Type B pancreatic cell (in vitro differentiated cells): ENCODE measurements at regions not wholly inside any gene's neighbourhood (a gene's known extent, or its start where the extent isn't known, plus 50 kb on each side); places are given as distances from the start of the nearest gene placed in this dataset.

Experiments
- DNase-seq: peaks from one replicate; pipeline ENCODE4 v3.0.0; 2021; ENCODE audit warnings: mixed read lengths; ENCODE audit not compliant: unreplicated experiment; ENCODE audit errors: extremely low spot score
- H3K27ac Mint-ChIP-seq: 2 replicates; pipeline ENCODE4 v1.8.0; 2021; ENCODE audit warnings: mild to moderate bottlenecking, mixed read lengths
- H3K27me3 Mint-ChIP-seq: 2 replicates; pipeline ENCODE4 v1.8.0; 2021; ENCODE audit warnings: mixed read lengths
- H3K36me3 Mint-ChIP-seq: 2 replicates; pipeline ENCODE4 v1.8.0; 2021; ENCODE audit warnings: mixed read lengths
- H3K4me1 Mint-ChIP-seq: one replicate; pipeline ENCODE4 v1.8.0; 2021; ENCODE audit warnings: mixed read lengths; ENCODE audit not compliant: unreplicated experiment
- H3K4me3 Mint-ChIP-seq: 2 replicates; pipeline ENCODE4 v1.8.0; 2021; ENCODE audit warnings: mild to moderate bottlenecking, mixed read lengths
- H3K9me3 Mint-ChIP-seq: 2 replicates; pipeline ENCODE4 v1.8.0; 2021; ENCODE audit warnings: mixed read lengths
- CTCF ChIP-seq: fragments of 200-600 bp; sonication (generic); conservative IDR thresholded peaks from 2 replicates; pipeline ENCODE4 v1.5.0; 2021; ENCODE audit warnings: antibody characterized with exemption, mild to moderate bottlenecking

GRCh38 chr2:12819721-12820120, 103.0 kb downstream of the TRIB2 start:
- no peak for TF ChIP-seq CTCF
- H3K27me3 Mint-ChIP-seq, result no peaks in the 10 kb centered on the region
- DNase-seq, result no peak
- H3K4me1 Mint-ChIP-seq, result peaks cover 11% of the 10 kb centered on the region
- H3K4me3 Mint-ChIP-seq, result no peak overlapping the region
- no peak overlapping the region for H3K27ac Mint-ChIP-seq
- H3K9me3 Mint-ChIP-seq, result no peaks in the 10 kb centered on the region
- no peaks in the 10 kb centered on the region for H3K36me3 Mint-ChIP-seq

DNA sequence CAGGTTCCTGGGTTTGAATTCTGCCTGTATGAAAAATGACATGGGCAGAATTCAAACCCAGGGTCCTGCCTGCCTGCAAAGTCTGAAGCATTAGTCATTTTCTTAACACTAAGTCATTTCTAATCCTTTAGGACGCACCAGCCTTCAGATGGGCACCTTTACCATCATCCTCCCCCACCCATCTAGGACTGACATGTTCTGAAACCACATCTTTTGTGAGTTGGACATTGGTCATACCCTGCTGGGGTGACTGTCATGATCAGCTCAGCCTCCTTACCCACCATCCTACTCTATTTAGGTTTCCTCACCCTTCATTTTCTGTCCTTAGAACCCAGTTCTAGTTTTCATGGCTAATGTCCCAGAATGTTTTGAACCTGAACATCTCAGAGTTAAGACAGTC, 104.9 kb downstream of the TRIB2 start:
- TF ChIP-seq CTCF, result no peak
- DNase-seq, result no peak
- Mint-ChIP-seq H3K27me3 (no peaks in the 10 kb centered on the region), H3K4me3 (no peak overlapping the region), H3K4me1 (peaks cover 13% of the 10 kb centered on the region), H3K27ac (no peak overlapping the region), H3K36me3 (no peaks in the 10 kb centered on the region), H3K9me3 (no peaks in the 10 kb centered on the region)

- no peak for DNase-seq
- no peak overlapping the region for H3K27ac Mint-ChIP-seq
Observed at GRCh38 chr2:12824351-12824777, 107.6 kb downstream of the TRIB2 start.

GRCh38 chr2:12824778-12825379, 108.1 kb downstream of the TRIB2 start:
- Mint-ChIP-seq H3K36me3 (no peaks in the 10 kb centered on the region), H3K27ac (no peak overlapping the region), H3K4me1 (peaks cover 9% of the 10 kb centered on the region), H3K27me3 (no peaks in the 10 kb centered on the region), H3K4me3 (no peak overlapping the region), H3K9me3 (no peaks in the 10 kb centered on the region)
- TF ChIP-seq CTCF, result no peak
- no peak for DNase-seq

More at GRCh38 chr2:12824351-12824777, 107.6 kb downstream of the TRIB2 start:
- Mint-ChIP-seq H3K27me3 (no peaks in the 10 kb centered on the region), H3K4me1 (peaks cover 9% of the 10 kb centered on the region), H3K4me3 (no peak overlapping the region), H3K9me3 (no peaks in the 10 kb centered on the region), H3K36me3 (no peaks in the 10 kb centered on the region)
- TF ChIP-seq CTCF, result no peak

GRCh38 chr2:12826781-12827180, 110.0 kb downstream of the TRIB2 start:
- Mint-ChIP-seq H3K4me1 (peaks cover 9% of the 10 kb centered on the region), H3K27ac (no peak overlapping the region), H3K36me3 (no peaks in the 10 kb centered on the region), H3K4me3 (no peak overlapping the region), H3K9me3 (no peaks in the 10 kb centered on the region), H3K27me3 (no peaks in the 10 kb centered on the region)
- no peak for TF ChIP-seq CTCF
- no peak for DNase-seq

GRCh38 chr2:12827721-12828120, 111.0 kb downstream of the TRIB2 start:
- Mint-ChIP-seq H3K27ac (no peak overlapping the region), H3K27me3 (no peaks in the 10 kb centered on the region)

More at GRCh38 chr2:12827721-12828120, 111.0 kb downstream of the TRIB2 start:
- Mint-ChIP-seq H3K9me3 (no peaks in the 10 kb centered on the region), H3K4me3 (no peak overlapping the region), H3K36me3 (no peaks in the 10 kb centered on the region), H3K4me1 (peaks cover 9% of the 10 kb centered on the region)
- no peak for TF ChIP-seq CTCF
- DNase-seq, result no peak
